HG03432 (cell line): ENCODE measurements at regions not wholly inside any gene's neighbourhood (a gene's known extent, or its start where the extent isn't known, plus 50 kb on each side); places are given as distances from the start of the nearest gene placed in this dataset.

ENCODE experiments used
- ATAC-seq: cut with Tn5 transposase; IDR thresholded peaks from one replicate; pipeline ENCODE4 v1.9.1; 2021; ENCODE audit warnings: mild to moderate bottlenecking, moderate library complexity; ENCODE audit not compliant: unreplicated experiment

DNA sequence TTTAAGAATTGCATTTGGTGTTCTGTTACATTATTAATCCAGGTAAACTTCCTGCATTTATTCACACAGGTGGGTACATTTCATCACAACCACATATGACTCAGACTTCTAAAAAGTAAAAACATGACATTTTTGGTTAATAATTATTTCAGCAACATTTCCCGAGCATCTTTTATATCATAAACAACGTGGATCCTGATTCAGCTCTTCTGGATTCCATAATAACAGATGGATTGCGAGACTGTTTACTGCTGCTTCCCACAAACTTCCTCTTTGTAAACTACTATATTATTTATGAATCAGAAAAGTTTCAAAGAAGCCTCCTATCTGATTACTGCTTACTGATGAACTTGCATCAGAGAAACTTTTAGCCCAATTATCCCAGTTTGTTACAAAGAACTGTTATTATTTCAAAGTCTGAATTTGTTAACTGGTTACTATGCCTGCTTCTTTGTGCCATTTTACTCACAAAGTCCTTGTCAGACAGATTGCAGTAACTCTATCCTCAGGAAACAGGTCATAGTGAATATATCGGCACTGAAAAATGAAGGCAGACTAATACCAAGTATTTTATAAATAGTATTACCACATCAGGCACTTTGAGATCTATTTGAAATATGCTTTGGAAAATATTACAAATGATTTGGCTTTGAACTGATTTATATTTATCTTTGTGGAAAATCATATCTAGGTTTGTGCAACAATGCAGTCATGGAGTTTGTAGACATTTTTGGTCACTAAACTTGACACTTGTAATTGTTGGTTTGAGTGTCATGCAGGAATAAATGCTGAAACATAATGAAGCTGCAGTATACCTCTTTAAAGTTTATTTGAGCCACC, 511.6 kb downstream of the PLCL1 start:
- no peak for ATAC-seq

DNA sequence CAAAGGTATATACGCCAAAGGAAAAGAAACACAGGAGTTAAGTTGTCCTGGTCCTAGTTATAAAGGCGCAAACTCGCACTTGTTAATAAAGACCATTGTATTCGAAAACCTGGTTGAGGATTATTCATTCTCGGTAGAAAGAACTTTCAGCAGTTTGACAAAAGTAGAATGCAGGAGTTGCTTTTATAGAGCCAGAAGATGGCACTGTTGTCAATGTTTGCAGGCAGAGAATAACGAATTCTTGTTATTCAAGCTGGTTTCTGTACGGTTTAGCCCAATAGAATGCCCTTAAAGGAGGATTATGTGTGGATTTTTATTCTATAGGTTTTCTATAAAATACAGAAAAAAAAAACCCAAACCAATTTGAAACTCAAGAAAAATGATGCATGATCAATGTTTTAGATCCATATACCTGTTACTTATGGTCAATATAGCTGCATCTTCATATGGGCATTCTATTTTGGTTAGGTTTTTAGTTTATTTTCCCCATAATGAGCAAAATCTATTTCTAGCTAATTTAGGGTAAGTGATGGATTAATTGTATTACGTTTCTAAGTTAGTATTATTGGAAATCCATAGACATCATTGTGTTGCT, 510.3 kb downstream of the PLCL1 start:
- ATAC-seq: peak; percentile 70

DNA sequence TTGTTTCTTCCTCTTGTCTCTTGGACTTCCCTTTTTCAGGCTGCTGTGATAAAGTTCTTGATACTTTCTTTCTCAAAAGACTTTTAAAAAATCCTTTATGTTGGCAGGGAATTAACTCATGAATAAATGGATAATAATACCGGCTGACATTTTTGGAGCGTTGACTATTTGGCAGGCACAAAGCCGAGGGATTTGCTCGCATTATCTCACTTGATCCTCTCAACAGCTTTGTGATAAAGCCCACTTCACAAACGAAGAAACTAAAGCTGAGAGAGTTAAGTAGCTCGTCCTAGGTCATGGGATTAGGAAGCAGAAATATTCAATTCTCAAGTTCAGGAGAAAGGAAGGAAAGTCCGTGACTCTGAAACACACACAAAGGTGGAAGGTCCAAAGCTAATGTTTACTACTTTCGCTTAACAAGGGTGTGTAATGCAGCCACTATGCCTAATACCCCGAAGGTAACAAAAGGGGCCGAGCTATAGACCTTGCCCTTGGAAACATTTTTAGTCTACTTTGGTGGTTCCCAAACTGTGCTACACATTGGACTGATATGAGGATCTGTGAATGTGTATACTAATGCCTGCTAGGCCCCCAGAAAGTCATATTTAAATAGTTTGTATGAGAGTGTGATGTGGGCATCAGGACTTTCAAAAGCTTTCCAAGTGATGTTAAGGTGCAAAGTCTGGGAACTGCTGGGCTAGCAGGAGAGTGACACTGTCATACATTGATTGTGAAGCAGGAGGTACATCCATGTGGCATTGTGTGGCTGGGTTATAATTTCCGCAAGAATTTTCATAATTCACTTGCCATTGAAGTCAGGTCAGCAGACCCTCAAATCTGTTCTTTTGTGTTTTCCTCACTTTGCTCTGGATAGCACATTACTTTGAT, 508.4 kb downstream of the PLCL1 start:
- ATAC-seq: no peak

DNA sequence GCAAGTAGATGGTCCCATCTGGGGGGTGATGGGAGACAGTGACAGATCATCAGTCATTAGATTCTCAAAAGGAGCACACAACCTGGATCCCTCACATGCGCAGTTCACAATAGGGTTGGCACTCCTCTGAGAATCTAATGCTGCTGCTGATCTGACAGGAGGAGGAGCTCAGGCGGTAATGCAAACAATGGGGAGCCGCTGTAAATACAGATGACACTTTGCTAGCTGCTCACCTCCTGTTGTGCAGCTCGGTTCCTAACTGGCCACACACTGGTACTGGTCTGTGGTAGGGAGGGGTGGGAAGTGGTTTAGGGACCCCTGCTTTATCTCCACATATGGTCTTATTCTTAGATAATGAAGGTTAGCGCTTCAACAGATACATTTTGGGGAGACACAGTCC, 506.6 kb downstream of the PLCL1 start:
- no peak for ATAC-seq

DNA sequence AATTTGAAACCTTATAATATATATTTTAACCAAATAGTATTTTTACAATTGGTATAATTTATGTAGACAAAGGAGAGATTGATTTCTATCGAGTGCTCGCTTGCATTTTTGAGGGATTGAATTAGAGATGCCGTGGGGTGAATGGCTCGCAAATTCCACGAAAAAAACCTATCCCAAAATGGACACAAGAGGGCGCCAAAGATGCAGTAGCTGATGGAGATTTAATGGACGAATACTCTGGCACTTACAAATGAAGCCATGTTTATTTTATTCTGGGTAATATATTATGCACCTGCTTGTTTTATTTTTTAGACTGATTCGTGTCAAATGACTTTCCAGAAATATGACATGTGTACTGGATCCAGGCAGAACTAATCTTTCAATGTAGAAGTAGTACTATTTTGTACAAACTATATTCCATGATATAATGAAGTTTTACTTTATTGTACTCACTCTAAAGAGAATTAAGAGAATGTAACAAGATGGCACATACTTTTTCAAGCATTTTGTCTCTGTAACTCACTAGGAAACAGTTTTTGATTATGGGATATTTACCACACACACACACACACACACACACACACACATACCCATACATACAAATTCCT, 505.4 kb downstream of the PLCL1 start:
- peak; percentile 73 for ATAC-seq

DNA sequence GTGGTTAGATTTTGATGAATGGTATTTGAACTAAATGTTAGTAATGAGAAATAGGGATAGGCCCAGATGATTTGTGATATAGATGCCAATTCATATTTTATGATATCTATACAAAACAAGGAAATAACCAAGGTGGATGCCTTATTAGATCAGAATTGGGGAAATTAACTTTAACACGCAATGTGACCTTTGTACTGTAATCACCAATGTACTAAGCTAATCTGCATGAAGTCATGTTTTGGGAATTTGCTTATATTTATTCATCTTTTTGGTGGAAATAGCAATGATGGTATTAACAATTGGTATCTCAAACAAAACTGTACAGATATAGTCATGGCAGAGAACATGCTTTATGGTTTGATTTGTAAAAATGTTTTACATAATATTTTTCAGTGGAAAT, 504.7 kb downstream of the PLCL1 start:
- ATAC-seq: no peak

DNA sequence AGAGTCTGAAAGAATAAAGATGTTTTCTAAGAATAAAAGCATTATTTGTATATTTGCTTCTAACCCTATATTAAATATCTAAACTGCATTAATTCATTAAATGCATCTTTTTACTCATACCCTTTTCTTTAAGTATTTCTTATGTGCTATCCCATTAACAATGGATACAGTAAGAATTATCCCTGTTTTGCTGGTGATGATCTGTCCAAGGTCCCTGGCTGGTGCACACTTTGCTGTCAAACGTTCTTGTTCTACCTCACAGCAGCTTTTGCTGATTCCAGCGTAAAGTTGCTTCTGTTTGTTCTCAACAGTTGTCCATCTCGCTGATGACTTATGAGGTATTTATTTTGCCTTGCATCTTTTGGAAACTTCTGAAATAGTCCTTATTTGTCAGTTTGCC, 504.0 kb downstream of the PLCL1 start:
- ATAC-seq: no peak

DNA sequence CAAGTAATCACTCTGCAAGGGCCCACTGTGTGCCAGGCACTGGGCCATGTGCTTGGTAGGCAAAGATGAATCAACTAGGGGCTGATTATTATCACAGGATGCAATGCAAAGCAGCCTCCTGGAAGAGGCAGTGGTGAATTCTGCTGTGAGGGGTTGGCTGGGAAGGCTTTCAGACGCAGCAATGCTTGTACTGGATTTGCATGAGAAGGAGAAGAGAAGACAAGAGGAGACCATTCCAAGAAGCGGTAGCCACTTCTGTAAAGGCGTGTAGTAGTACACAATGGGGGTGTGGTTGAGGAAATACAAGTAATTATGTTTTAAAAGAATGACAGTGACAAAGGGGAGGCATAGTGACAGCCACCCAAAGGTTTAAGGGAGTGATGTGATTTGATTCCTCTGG, 502.7 kb downstream of the PLCL1 start:
- no peak for ATAC-seq

DNA sequence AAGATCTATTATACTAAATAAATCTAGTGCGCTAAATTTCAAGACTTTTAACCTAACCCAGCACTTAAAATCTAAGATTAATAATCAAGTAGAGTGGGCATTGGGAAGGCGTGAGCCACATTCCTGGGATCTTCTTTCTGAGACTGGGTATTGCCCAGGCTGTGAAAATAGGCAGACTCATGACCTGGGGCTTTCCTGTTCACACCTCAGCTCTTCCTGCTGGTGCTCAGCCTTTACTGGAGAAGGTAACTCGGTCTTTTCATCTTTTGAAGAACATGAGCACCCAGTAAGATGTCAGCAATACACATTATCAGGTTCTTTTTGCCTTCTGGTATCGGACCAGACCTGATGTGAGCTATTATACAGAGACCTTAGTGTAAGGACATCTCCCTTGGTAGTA, 500.5 kb downstream of the PLCL1 start:
- no peak for ATAC-seq

DNA sequence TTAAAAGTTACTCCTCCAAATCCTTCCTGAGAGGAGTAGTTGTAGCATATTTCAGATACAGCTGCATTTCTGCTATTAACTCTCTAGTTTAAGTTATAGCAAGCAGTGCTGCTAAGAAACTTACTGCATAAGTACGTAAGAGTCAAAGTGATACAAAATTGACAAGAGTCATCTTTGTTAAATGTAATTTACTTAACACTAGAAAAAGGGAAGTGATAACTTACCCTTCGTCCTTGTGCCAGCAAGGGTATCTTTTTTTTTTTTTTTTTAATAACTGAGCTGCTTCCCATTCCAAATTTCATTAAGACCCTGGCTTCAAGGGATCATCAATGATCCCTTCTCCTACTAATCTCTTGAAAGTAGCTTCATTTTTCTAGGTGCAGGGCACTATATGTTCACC, 493.0 kb downstream of the PLCL1 start:
- peak; percentile 33 for ATAC-seq

DNA sequence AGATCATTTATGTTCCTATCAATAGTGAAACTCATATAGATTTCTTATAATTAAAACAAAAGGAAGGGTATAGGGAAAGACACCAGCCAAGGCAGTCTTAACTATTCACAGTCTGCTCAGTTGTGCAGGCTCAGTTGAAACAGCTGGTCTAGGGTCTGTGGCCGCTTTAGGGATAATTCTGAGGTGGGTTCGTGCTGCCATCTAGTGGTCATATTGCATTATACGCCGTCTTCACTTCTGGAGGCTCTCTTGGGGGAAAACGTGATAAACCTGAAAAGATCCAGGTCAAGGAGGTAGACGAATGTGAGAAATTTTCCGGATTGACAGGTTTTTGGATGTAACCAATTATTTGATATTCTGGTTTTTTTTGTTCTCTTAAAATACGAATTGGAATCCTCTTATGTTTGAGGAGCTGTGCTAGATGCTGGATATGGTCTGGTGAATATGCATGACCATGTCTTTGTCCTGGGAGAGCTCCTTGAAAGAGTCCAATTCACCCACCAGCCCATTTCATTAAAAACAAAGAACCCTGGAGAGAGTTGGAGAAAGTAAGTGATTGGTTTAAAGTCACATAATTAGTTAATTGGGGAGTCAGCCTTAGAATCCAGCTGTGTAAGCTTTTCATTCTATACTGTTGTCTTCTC, 492.4 kb downstream of the PLCL1 start:
- ATAC-seq: peak; percentile 91

DNA sequence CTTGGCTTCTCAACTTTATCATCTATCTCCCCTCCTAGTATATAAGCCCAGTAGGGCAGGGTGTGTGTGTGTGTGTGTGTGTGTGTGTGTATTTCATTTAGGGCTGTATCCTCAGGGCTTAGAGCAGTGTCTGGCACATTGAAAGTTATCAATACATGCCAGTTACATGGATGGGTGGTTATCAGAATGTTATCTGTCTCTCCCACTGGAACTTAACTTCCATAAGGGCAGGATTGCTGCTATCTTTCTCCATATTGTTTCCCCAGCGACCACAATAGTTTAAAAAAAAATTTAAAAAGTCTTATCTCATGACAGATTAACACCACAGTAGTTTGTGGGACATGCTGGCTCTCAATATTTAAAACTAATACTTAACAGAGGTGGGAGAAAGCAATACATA, 488.9 kb downstream of the PLCL1 start:
- ATAC-seq: no peak

DNA sequence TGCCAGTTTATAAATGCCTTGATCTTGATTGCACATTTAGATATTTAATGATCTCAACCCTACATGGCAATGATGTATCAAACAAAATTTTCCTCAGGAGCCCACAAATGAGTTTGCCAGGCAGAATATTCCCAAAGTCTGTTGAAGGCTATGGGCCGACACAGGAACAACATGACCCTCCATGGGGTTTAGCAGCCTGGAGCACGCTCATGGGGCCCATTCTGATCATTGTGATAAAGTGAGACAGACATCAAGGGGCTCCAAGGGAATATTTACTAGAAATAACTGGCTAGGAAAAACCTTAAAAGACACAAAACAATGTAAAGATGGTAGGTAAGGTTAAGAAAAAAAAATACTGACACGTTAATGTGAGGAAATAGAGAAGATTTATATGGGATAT, 485.4 kb downstream of the PLCL1 start:
- ATAC-seq: no peak

DNA sequence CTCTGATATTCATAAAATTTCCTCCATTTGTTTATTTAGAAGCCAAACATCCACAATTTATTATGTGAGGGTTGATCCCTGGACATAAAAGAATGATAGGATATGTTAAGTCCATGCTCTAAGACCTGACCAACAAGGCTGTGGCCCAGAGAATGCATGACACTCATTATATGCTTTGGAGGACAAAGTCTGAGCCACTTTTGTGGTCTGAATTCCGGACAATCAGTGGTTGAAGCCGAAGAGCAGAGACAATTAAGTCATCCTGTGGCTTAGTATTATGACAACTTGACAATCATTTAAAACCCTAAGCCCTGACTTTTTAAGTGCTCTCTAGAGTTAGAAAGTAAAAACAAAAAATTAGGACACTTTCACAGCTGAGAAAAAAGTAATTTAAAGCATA, 483.3 kb downstream of the PLCL1 start:
- ATAC-seq: no peak

DNA sequence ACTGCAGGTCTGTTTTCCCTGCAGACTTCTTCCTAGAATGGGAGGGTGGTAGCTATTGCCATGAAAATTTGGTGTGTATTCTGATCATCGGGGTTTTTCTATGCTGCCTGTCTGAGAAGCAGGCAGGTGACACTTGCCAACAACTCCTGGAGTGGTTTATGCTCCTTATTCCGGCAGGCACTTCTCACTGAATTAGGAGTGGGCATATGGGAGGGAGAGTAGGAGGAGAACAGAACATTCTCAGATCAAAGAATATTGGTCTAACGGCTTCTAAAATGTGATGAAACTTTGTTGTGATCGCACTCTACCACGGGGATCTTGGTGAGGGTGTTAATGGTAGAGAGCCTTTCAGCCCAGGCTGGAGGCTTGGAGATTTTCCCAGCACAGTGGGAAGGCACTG, 480.8 kb downstream of the PLCL1 start:
- ATAC-seq: no peak

DNA sequence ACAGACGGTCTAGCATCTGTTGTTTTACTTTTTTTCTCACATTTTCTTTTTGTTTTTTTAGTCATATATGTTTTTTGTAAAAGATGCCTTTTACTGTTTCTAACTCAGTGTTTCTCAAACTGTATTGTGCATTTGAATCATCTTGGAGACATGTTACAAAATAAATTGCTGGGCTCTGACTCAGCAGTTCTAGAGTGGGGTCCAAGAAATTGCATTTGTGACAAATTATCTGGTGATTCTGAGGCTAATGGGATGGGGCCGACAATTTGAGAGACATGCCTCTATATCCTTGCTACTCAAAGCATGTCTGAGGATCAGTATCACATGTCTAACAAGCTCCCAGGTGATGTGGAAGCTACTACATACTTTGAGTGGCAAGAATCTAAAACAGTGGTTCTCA, 478.8 kb downstream of the PLCL1 start:
- no peak for ATAC-seq

DNA sequence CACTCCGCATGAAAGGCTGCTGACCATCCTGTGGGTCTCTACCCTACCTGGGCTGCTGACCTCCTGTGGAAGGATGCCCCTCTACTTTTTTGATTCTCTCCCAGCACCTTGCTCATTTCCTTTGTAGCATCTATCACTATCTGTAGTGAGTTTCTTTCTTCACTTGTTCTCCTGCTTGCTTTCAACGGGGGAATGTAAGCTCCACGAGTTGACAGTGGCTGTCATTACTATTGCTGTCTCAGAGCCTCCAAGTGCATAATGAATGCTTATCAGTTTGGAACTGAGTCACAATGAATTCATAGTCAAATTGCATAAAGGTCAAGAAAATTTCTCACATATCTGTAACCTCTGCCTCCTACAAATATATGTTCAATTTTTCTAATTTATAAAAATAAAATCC, 477.7 kb downstream of the PLCL1 start:
- no peak for ATAC-seq

DNA sequence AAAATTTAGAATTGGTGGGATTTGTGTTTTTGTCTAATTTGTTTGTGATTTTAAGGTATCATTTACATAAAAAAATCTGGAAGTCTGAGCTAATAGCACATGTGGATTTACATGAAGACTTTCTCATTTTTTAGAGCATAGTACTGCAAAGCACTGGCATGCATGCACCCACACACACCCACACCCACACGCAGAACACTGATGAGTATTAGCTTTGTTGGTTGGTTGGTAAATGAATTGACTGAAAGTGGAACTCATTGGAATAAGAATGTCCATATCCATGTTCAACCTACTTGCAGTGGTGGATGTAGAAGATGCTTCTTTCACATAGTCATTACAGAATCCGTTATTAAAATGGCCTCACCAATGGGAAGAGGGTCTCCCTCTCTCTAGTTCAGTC, 475.8 kb downstream of the PLCL1 start:
- no peak for ATAC-seq

DNA sequence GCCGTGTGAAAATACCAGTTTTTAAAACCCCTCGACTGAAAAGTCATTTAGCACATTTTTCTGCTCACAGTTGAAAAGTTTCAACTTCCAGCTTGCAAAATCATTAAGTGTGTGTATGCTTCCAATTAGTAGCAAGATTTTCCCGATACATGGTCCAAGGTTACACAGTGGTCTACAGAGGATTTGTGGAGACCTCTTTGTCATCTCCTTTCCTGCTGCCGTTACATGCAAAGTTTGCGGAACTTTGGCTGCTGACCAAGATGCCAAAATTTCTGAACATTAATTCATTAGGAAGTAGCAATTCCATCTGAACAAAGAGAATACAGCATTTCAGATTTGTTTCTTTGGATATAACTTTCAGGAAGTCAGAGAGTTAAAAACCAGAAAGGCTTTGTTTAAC, 474.6 kb downstream of the PLCL1 start:
- no peak for ATAC-seq

DNA sequence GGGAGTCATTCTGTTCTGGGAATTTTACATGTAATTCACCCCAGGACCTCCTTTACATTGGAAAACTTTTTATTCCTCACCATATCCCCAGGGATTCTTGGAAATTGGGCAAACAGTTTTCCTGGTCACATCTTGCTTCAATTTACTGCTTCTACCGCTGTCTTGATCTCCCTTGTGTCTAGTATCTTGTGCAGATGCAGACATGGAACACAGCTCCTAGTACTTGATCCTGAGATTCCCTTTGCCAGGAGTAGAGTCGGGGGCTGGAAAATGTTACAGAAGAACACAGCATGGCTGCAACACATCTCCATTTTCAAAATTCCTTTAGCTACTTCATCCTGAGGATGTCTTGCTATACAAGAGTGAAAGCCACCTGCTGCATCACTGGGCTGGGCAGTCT, 472.8 kb downstream of the PLCL1 start:
- ATAC-seq: no peak

DNA sequence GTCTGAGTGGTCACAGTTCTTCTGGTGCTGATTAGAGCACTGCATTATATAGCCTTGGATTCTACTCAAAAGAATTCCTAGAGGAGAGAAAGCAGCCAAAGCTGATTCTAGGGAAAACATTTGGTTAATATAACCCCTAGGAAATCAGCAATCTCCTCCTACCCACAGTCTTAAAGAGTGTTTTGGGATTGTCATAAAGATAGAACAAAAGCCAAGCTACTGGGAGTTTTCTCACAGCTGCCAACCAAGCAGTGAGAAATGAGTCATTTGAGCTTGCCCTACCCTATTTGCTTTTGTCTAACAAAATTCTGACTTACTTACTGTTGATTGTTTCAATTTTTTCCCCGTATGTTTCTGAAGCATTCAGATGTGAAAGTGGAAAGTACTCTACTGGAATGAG, 469.3 kb downstream of the PLCL1 start:
- ATAC-seq: no peak
